ENCODE measurements at regions not wholly inside any gene's neighbourhood (a gene's known extent, or its start where the extent isn't known, plus 50 kb on each side); places are given as distances from the start of the nearest gene placed in this dataset.

DNA sequence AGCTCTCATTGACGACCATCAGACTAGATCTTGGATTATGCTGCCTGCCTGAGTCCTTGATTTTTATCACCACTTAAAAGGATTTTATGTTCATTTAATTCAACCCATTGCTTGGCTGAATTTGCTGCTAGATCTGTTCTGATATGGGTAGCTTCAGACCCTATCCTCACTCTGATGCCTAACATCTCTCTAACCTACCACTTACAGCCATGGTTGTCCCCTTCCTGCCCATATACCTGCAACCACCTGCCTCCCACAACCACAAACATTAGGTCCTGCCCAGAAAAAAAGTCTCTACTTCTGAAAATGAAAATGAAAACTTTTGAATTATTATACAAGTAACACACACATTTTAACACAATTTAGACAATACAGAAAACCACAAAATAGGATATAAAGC, 310.8 kb downstream of the HNRNPD start:
- no peak overlapping the region for H3K27ac Mint-ChIP-seq
- DNase-seq (no peak), ATAC-seq (ENCODE audit: low read depth) (no peak)
- Histone ChIP-seq H2AFZ (ENCODE audit: insufficient read depth, low read depth, low read length, poor library complexity, severe bottlenecking) (no peak overlapping the region), H3K4me1 (ENCODE audit: control insufficient read depth in 2 of 2, insufficient read depth in 2 of 2, low read length in 2 of 2) (no peaks in the 10 kb centered on the region), H4K20me1 (ENCODE audit: control insufficient read depth, insufficient read depth, low read length, poor library complexity, severe bottlenecking) (no peaks in the 10 kb centered on the region), H3K79me2 (ENCODE audit: control insufficient read depth, insufficient read depth, low read length) (no peaks in the 10 kb centered on the region), H3K9ac (ENCODE audit: low read length) (no peak overlapping the region), H3K27ac (ENCODE audit: low read length in 2 of 2) (no peak overlapping the region), H3K27me3 (replicated peaks in 1 of 4; ENCODE audit: control extremely low read depth in 1 of 4, control insufficient read depth in 3 of 4, insufficient read depth in 4 of 4, low read length in 3 of 4) (no peaks in the 10 kb centered on the region), H3K9me3 (ENCODE audit: control extremely low read depth in 1 of 3, control insufficient read depth in 2 of 3, insufficient read depth in 1 of 3, low read length in 2 of 3) (peaks cover 0 to 1% (median 0%) of the 10 kb centered on the region in 3 donors), H3K36me3 (replicated peaks in 1 of 2; ENCODE audit: control extremely low read depth in 1 of 2, control insufficient read depth in 1 of 2, extremely low read depth in 1 of 2, insufficient read depth in 2 of 2, low read length in 1 of 2) (no peaks in the 10 kb centered on the region), H3K4me3 (ENCODE audit: control extremely low read depth in 1 of 5, extremely low read depth in 1 of 5, insufficient read depth in 1 of 5, low read depth in 2 of 5, low read length in 4 of 5) (no peak overlapping the region), H3K4me2 (replicated peaks; ENCODE audit: low read depth, low read length, poor library complexity, severe bottlenecking) (no peak overlapping the region)
- no peaks in the 10 kb centered on the region for H3K9me3 Mint-ChIP-seq (ENCODE audit: insufficient read depth)
- ChIA-PET POLR2A (no interaction called here), CTCF (no interaction called here)
- H3K4me3 Mint-ChIP-seq, result no peak overlapping the region
- peaks cover 23% of the 10 kb centered on the region for H3K27me3 Mint-ChIP-seq
- no peaks in the 10 kb centered on the region for H3K4me1 Mint-ChIP-seq
- WGBS (ENCODE audit: insufficient coverage), result no CpG with 5 or more reads among the region's 1 CpG
- no peak for TF ChIP-seq EZH2 (IDR thresholded peaks at IDR 0.05; ENCODE audit: borderline replicate concordance, insufficient read depth, low read depth, low read length, poor library complexity, severe bottlenecking)
- TF ChIP-seq, protein P1, sequence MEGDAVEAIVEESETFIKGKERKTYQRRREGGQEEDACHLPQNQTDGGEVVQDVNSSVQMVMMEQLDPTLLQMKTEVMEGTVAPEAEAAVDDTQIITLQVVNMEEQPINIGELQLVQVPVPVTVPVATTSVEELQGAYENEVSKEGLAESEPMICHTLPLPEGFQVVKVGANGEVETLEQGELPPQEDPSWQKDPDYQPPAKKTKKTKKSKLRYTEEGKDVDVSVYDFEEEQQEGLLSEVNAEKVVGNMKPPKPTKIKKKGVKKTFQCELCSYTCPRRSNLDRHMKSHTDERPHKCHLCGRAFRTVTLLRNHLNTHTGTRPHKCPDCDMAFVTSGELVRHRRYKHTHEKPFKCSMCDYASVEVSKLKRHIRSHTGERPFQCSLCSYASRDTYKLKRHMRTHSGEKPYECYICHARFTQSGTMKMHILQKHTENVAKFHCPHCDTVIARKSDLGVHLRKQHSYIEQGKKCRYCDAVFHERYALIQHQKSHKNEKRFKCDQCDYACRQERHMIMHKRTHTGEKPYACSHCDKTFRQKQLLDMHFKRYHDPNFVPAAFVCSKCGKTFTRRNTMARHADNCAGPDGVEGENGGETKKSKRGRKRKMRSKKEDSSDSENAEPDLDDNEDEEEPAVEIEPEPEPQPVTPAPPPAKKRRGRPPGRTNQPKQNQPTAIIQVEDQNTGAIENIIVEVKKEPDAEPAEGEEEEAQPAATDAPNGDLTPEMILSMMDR (IDR thresholded peaks at IDR 0.05), result no peak
- intact Hi-C loops (cut with micrococcal nuclease), result no loop called here

DNA sequence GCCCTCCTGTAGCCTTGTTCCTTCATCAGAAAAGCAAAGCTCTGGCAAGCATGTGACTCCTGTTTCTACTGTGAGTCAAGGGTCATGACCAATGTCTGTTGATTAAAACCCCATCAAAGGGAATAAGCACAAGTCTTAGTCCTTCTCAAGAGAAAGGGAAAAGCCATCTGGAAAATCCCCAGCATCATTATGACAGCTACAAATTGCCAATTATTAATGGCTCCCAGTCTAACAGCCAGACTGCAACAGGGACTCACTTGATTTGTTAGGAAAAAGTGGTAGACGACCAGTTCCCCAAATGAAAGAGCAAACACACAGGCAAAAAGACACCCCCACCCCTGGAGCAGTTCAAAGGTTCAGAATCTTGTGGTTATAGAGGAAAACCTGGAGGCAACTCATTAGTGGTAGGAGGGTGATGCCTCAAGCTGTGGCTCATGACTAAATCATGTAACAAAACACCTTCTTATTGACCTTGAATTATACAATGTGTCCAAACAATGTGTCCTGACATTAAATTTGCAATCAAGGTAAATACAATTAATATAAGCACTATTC, 315.7 kb downstream of the HNRNPD start:
- no peak overlapping the region for H3K27ac ChIP-seq (ENCODE audit: low read length in 2 of 2)
- H3K9me3 Mint-ChIP-seq (ENCODE audit: insufficient read depth), result no peaks in the 10 kb centered on the region
- H3K4me2 ChIP-seq (replicated peaks; ENCODE audit: low read depth, low read length, poor library complexity, severe bottlenecking), result no peak overlapping the region
- DNase-seq, result no peak
- H3K4me1 ChIP-seq (ENCODE audit: control insufficient read depth in 2 of 2, insufficient read depth in 2 of 2, low read length in 2 of 2), result no peaks in the 10 kb centered on the region
- ChIA-PET POLR2A (no interaction called here), CTCF (no interaction called here)
- no peaks in the 10 kb centered on the region for H4K20me1 ChIP-seq (ENCODE audit: control insufficient read depth, insufficient read depth, low read length, poor library complexity, severe bottlenecking)
- no peaks in the 10 kb centered on the region for H3K9me3 ChIP-seq (ENCODE audit: control extremely low read depth in 1 of 3, control insufficient read depth in 2 of 3, insufficient read depth in 1 of 3, low read length in 2 of 3)
- intact Hi-C loops (cut with micrococcal nuclease), result no loop called here
- no peaks in the 10 kb centered on the region for H3K36me3 ChIP-seq (replicated peaks in 1 of 2; ENCODE audit: control extremely low read depth in 1 of 2, control insufficient read depth in 1 of 2, extremely low read depth in 1 of 2, insufficient read depth in 2 of 2, low read length in 1 of 2)
- no peak overlapping the region for H3K9ac ChIP-seq (ENCODE audit: low read length)
- H3K79me2 ChIP-seq (ENCODE audit: control insufficient read depth, insufficient read depth, low read length), result no peaks in the 10 kb centered on the region
- TF ChIP-seq, protein P1 (IDR thresholded peaks at IDR 0.05), result no peak
- peaks cover 0 to 3% (median 0%) of the 10 kb centered on the region in 4 experiments for H3K27me3 ChIP-seq (replicated peaks in 1 of 4; ENCODE audit: control extremely low read depth in 1 of 4, control insufficient read depth in 3 of 4, insufficient read depth in 4 of 4, low read length in 3 of 4)
- no peaks in the 10 kb centered on the region for H3K4me1 Mint-ChIP-seq
- H3K4me3 Mint-ChIP-seq, result no peak overlapping the region
- no peak overlapping the region for H3K27ac Mint-ChIP-seq
- H2AFZ ChIP-seq (ENCODE audit: insufficient read depth, low read depth, low read length, poor library complexity, severe bottlenecking), result no peak overlapping the region
- H3K4me3 ChIP-seq (ENCODE audit: control extremely low read depth in 1 of 5, extremely low read depth in 1 of 5, insufficient read depth in 1 of 5, low read depth in 2 of 5, low read length in 4 of 5), result no peak overlapping the region
- no peak for ATAC-seq (ENCODE audit: low read depth)
- H3K27me3 Mint-ChIP-seq, result peaks cover 32% of the 10 kb centered on the region
- WGBS (ENCODE audit: insufficient coverage), result no CpG with 5 or more reads among the region's 1 CpG
